Activated B cell treated with CpG ODN at 0.5 μM for 24 hours (primary cell): ENCODE measurements at regions not wholly inside any gene's neighbourhood (a gene's known extent, or its start where the extent isn't known, plus 50 kb on each side); places are given as distances from the start of the nearest gene placed in this dataset.
"Not testable (repeated sequence)": the region's sequence is repeated elsewhere in the genome, so short reads cannot be mapped to it uniquely, and the experiment has no call there.

Experiments
- ATAC-seq: fragments of 200-7000 bp; cut with Tn5 transposase; one replicate; pipeline ENCODE4 v1.10.0; 2021; ENCODE audit warnings: low read depth, mild to moderate bottlenecking, moderate library complexity
- CTCF ChIA-PET: fragments of 350-600 bp; sonication (Branson Sonifier 250); formaldehyde crosslinking; loops from one replicate; lab custom pipeline; 2021; ENCODE audit warnings: antibody characterized with exemption; lab: Charles Lee
- POLR2A ChIA-PET: fragments of 350-600 bp; sonication (Branson Sonifier 250); formaldehyde crosslinking; loops from one replicate; lab custom pipeline; 2021; ENCODE audit warnings: antibody characterized with exemption; lab: Charles Lee
- DNase-seq: peaks from one replicate; pipeline ENCODE4 v3.0.0; 2022
- H3K27ac Mint-ChIP-seq: one replicate; pipeline ENCODE4 v1.8.0; 2020; ENCODE audit warnings: mixed read lengths
- H3K27me3 Mint-ChIP-seq: one replicate; pipeline ENCODE4 v1.8.0; 2021; ENCODE audit warnings: mixed read lengths
- H3K36me3 Mint-ChIP-seq: one replicate; pipeline ENCODE4 v1.8.0; 2021; ENCODE audit warnings: low read depth, mixed read lengths
- H3K4me1 Mint-ChIP-seq: one replicate; pipeline ENCODE4 v1.8.0; 2021; ENCODE audit warnings: mixed read lengths
- H3K4me3 Mint-ChIP-seq: one replicate; pipeline ENCODE4 v1.8.0; 2020; ENCODE audit warnings: mild to moderate bottlenecking, mixed read lengths
- H3K9me3 Mint-ChIP-seq: one replicate; pipeline ENCODE4 v1.8.0; 2020; ENCODE audit warnings: mixed read lengths
- CTCF ChIP-seq: fragments of 200-600 bp; IDR thresholded peaks from one replicate; pipeline ENCODE4 v1.8.0; 2022; ENCODE audit warnings: antibody characterized with exemption, mild to moderate bottlenecking
- intact Hi-C: fragments of 100-400 bp; cut with micrococcal nuclease; formaldehyde crosslinking; loops from one replicate; pipeline ENCODE4 v1.15.1; 2024

GRCh38 chr18:39448942-39449341, 1883.3 kb upstream of the CELF4 start:
- Mint-ChIP-seq H3K4me1 (no peaks in the 10 kb centered on the region), H3K4me3 (no peak overlapping the region), H3K9me3 (peaks cover 5% of the 10 kb centered on the region), H3K27ac (no peak overlapping the region), H3K27me3 (no peaks in the 10 kb centered on the region), H3K36me3 (no peaks in the 10 kb centered on the region)
- POLR2A ChIA-PET, result no interaction called here
- intact Hi-C loops, result no loop called here
- no peak for TF ChIP-seq CTCF
- DNase-seq (no peak), ATAC-seq (no peak)
- CTCF ChIA-PET, result no interaction called here

GRCh38 chr18:39444957-39445356, 1879.4 kb upstream of the CELF4 start:
- POLR2A ChIA-PET, H3K27ac Mint-ChIP-seq, DNase-seq, H3K4me3 Mint-ChIP-seq, intact Hi-C loops, H3K4me1 Mint-ChIP-seq, H3K36me3 Mint-ChIP-seq, H3K27me3 Mint-ChIP-seq, ATAC-seq, CTCF ChIA-PET, H3K9me3 Mint-ChIP-seq: not testable (repeated sequence)

GRCh38 chr18:39441648-39442047, 1876.0 kb upstream of the CELF4 start:
- no peak for ATAC-seq
- Mint-ChIP-seq H3K4me1 (no peaks in the 10 kb centered on the region), H3K27ac (no peak overlapping the region), H3K36me3 (no peaks in the 10 kb centered on the region), H3K4me3 (no peak overlapping the region), H3K27me3 (no peaks in the 10 kb centered on the region), H3K9me3 (peaks cover 7% of the 10 kb centered on the region)
- ChIA-PET POLR2A (no interaction called here), CTCF (no interaction called here)
- no peak for TF ChIP-seq CTCF
- intact Hi-C loops, result no loop called here
- no peak for DNase-seq

GRCh38 chr18:39435996-39436395, 1870.4 kb upstream of the CELF4 start:
- Mint-ChIP-seq H3K27me3 (no peaks in the 10 kb centered on the region), H3K36me3 (no peaks in the 10 kb centered on the region), H3K9me3 (peaks cover 5% of the 10 kb centered on the region), H3K4me3 (no peak overlapping the region), H3K27ac (no peak overlapping the region), H3K4me1 (no peaks in the 10 kb centered on the region)
- ChIA-PET CTCF (no interaction called here), POLR2A (no interaction called here)
- no peak for ATAC-seq
- intact Hi-C loops, result no loop called here
- DNase-seq, result no peak
- TF ChIP-seq CTCF, result no peak

GRCh38 chr18:39435209-39435608, 1869.6 kb upstream of the CELF4 start:
- Mint-ChIP-seq H3K36me3 (no peaks in the 10 kb centered on the region), H3K4me1 (no peaks in the 10 kb centered on the region), H3K27me3 (no peaks in the 10 kb centered on the region), H3K4me3 (no peak overlapping the region), H3K9me3 (peaks cover 5% of the 10 kb centered on the region), H3K27ac (no peak overlapping the region)
- CTCF ChIA-PET, result no interaction called here
- intact Hi-C loops, result no loop called here
- POLR2A ChIA-PET, result no interaction called here
- no peak for DNase-seq
- ATAC-seq, result no peak
- no peak for TF ChIP-seq CTCF

GRCh38 chr18:39434223-39434920, 1868.8 kb upstream of the CELF4 start:
- intact Hi-C loops, result no loop called here
- CTCF ChIA-PET, result no interaction called here
- no peaks in the 10 kb centered on the region for H3K36me3 Mint-ChIP-seq
- no peaks in the 10 kb centered on the region for H3K4me1 Mint-ChIP-seq
- ATAC-seq, result no peak
- peaks cover 2% of the 10 kb centered on the region for H3K9me3 Mint-ChIP-seq
- POLR2A ChIA-PET, result no interaction called here
- no peak for DNase-seq
- no peak overlapping the region for H3K27ac Mint-ChIP-seq
- H3K4me3 Mint-ChIP-seq, result no peak overlapping the region
- TF ChIP-seq CTCF, result no peak
- H3K27me3 Mint-ChIP-seq, result no peaks in the 10 kb centered on the region
